Osteoblast (primary cell): ENCODE measurements at regions not wholly inside any gene's neighbourhood (a gene's known extent, or its start where the extent isn't known, plus 50 kb on each side); places are given as distances from the start of the nearest gene placed in this dataset.
A peak's percentile ranks its signal among the peaks of the same experiment; 100 is the strongest.

Experiments
- DNase-seq: peaks from one replicate; pipeline ENCODE4 v3.0.0; 2011; ENCODE audit warnings: low spot score, mixed read lengths; ENCODE audit not compliant: insufficient read length; ENCODE audit errors: missing footprints
- H2AFZ ChIP-seq: 2 replicates; pipeline ENCODE4 v1.6.0; 2011; ENCODE audit warnings: mild to moderate bottlenecking, low read length
- H3K27ac ChIP-seq: 2 replicates; pipeline ENCODE4 v1.5.1; 2011; ENCODE audit warnings: mild to moderate bottlenecking, low read depth, low read length, moderate library complexity
- H3K27me3 ChIP-seq: 2 replicates; pipeline ENCODE4 v1.6.0; 2012; ENCODE audit warnings: mild to moderate bottlenecking, control low read depth, inconsistent platforms, low read length, moderate library complexity; ENCODE audit not compliant: insufficient read depth
- H3K36me3 ChIP-seq: 2 replicates; pipeline ENCODE4 v1.5.1; 2011; ENCODE audit warnings: mild to moderate bottlenecking, low read length, control low read depth, moderate library complexity; ENCODE audit not compliant: insufficient read depth
- H3K4me1 ChIP-seq: 2 replicates; pipeline ENCODE4 v1.5.1; 2011; ENCODE audit warnings: mild to moderate bottlenecking, low read length, control low read depth, moderate library complexity; ENCODE audit not compliant: insufficient read depth
- H3K4me2 ChIP-seq: 2 replicates; pipeline ENCODE4 v1.6.0; 2011; ENCODE audit warnings: mild to moderate bottlenecking, low read length; ENCODE audit not compliant: insufficient read depth
- H3K4me3 ChIP-seq: fragments of 200-600 bp; sonication (generic); 3 replicates; pipeline ENCODE4 v1.5.1; 2012; ENCODE audit warnings: mild to moderate bottlenecking, low read length, inconsistent platforms; ENCODE audit not compliant: insufficient read depth
- H3K79me2 ChIP-seq: 2 replicates; pipeline ENCODE4 v1.6.0; 2012; ENCODE audit warnings: mild to moderate bottlenecking, low read length, control low read depth, inconsistent platforms; ENCODE audit not compliant: insufficient read depth
- H3K9me3 ChIP-seq: 2 replicates; pipeline ENCODE4 v1.5.1; 2011; ENCODE audit warnings: low read depth, low read length, control low read depth
- H4K20me1 ChIP-seq: 2 replicates; pipeline ENCODE4 v1.6.0; 2012; ENCODE audit warnings: mild to moderate bottlenecking, low read length, control low read depth; ENCODE audit not compliant: insufficient read depth
- TF ChIP-seq, protein P1 (sequence below): IDR thresholded peaks from 2 replicates; pipeline ENCODE4 v1.5.1; 2011; ENCODE audit warnings: mild to moderate bottlenecking, low read depth, low read length, moderate library complexity; ENCODE audit errors: extremely low read depth

DNA sequence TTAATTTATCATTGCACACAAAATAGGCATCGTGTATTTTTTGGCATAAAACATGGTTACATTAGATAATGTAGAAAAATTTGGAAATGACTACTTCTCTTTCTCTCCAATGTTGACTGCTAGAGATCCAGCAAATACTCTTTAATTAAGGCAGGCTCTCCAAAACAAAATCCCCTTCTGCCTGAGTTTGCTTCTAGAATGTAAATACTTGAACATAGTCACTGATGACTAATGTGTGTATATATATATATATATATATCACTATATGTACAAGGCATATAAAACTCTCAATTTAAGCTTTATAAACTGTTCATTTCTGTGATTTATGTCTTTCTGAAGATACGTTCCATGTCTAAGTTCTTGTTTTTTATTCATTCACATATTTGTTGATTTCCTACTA lies 67.2 kb upstream of the CAMK2D start:
- no peak overlapping the region for H3K27ac ChIP-seq

DNA sequence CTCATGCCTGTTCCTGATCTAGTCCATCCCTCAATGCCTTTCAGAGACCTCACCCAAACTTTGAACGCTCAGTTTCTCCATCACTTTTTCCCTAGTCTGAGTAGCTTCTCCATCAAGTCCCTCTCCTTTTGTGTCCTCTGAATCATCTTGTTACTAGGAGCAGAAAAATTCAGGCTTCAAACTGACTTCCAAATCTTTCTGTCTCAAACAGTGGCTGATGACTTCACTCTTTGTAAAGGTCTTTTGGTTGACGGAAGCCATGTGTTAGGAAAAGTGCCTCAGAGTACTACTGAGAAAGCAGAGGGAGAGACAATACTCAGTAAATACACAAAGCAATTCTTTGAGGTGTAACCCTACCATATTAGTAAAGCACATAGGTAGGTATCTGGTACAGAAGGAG lies 65.7 kb upstream of the CAMK2D start:
- H3K79me2 ChIP-seq: no peaks in the 10 kb centered on the region
- no peaks in the 10 kb centered on the region for H3K27me3 ChIP-seq
- TF ChIP-seq, protein P1, sequence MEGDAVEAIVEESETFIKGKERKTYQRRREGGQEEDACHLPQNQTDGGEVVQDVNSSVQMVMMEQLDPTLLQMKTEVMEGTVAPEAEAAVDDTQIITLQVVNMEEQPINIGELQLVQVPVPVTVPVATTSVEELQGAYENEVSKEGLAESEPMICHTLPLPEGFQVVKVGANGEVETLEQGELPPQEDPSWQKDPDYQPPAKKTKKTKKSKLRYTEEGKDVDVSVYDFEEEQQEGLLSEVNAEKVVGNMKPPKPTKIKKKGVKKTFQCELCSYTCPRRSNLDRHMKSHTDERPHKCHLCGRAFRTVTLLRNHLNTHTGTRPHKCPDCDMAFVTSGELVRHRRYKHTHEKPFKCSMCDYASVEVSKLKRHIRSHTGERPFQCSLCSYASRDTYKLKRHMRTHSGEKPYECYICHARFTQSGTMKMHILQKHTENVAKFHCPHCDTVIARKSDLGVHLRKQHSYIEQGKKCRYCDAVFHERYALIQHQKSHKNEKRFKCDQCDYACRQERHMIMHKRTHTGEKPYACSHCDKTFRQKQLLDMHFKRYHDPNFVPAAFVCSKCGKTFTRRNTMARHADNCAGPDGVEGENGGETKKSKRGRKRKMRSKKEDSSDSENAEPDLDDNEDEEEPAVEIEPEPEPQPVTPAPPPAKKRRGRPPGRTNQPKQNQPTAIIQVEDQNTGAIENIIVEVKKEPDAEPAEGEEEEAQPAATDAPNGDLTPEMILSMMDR: no peak
- no peaks in the 10 kb centered on the region for H4K20me1 ChIP-seq
- H3K9me3 ChIP-seq: no peaks in the 10 kb centered on the region
- no peak overlapping the region for H3K4me2 ChIP-seq
- H3K4me1 ChIP-seq: peaks cover 13% of the 10 kb centered on the region
- no peak overlapping the region for H2AFZ ChIP-seq
- no peak for DNase-seq
- no peaks in the 10 kb centered on the region for H3K36me3 ChIP-seq
- H3K27ac ChIP-seq: peak overlapping the region; percentile 41
- no peak overlapping the region for H3K4me3 ChIP-seq

More for the DNA sequence above, 67.2 kb upstream of the CAMK2D start:
- no peak overlapping the region for H3K4me3 ChIP-seq
- H3K36me3 ChIP-seq: no peaks in the 10 kb centered on the region
- TF ChIP-seq, protein P1: no peak
- no peaks in the 10 kb centered on the region for H3K79me2 ChIP-seq
- H4K20me1 ChIP-seq: no peaks in the 10 kb centered on the region
- H3K4me2 ChIP-seq: no peak overlapping the region
- H3K9me3 ChIP-seq: no peaks in the 10 kb centered on the region
- H2AFZ ChIP-seq: no peak overlapping the region
- peaks cover 13% of the 10 kb centered on the region for H3K4me1 ChIP-seq
- DNase-seq: no peak
- no peaks in the 10 kb centered on the region for H3K27me3 ChIP-seq

DNA sequence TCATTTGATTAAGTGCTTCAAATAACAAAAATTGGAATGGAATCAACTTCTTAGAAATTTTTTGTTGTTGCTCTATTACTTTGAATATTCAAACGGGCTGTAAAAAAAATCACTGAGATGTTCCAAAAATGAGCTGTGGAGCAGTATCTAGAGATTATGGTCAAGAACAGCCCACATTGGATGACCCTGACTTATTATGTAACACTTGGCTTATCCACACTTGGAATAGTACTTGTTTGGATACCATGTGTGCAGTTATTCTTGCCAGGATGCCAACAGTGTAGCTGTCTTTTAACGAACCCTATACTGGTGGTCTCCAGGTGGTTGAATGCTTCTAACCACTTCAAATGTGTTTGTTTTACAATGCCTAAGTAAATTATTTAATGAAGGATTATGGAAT lies 64.9 kb upstream of the CAMK2D start:
- H2AFZ ChIP-seq: no peak overlapping the region
- no peaks in the 10 kb centered on the region for H3K36me3 ChIP-seq
- no peak overlapping the region for H3K4me2 ChIP-seq
- H3K9me3 ChIP-seq: no peaks in the 10 kb centered on the region
- H3K4me3 ChIP-seq: no peak overlapping the region
- H3K4me1 ChIP-seq: peaks cover 13% of the 10 kb centered on the region
- no peaks in the 10 kb centered on the region for H3K27me3 ChIP-seq
- H4K20me1 ChIP-seq: no peaks in the 10 kb centered on the region
- TF ChIP-seq, protein P1: no peak
- H3K79me2 ChIP-seq: no peaks in the 10 kb centered on the region
- DNase-seq: no peak
- H3K27ac ChIP-seq: no peak overlapping the region

DNA sequence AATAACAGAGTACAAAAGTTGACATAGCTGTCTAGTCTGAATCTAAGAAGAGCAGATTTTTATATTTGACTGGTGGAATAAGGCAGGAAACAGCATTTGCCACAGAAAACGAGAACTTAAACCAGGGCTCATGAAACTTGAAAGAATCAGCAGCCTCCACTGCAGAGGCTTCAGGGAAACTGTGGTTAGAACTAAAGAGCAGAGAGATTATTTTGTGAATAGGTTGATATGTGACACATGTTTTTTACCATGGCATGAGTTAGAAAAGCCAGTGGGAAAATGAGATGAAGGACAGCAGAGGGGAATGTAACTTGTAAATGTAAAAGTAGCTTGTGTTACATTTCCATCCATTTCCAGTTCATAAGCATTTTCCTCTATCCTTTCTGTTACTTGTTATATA lies 63.7 kb upstream of the CAMK2D start:
- TF ChIP-seq, protein P1: no peak
- no peak for DNase-seq
- peaks cover 13% of the 10 kb centered on the region for H3K4me1 ChIP-seq
- H3K4me3 ChIP-seq: no peak overlapping the region
- no peaks in the 10 kb centered on the region for H3K9me3 ChIP-seq
- no peak overlapping the region for H3K4me2 ChIP-seq
- H3K27ac ChIP-seq: no peak overlapping the region
- H3K36me3 ChIP-seq: no peaks in the 10 kb centered on the region
- H4K20me1 ChIP-seq: no peaks in the 10 kb centered on the region
- H3K27me3 ChIP-seq: no peaks in the 10 kb centered on the region
- H3K79me2 ChIP-seq: no peaks in the 10 kb centered on the region
- H2AFZ ChIP-seq: no peak overlapping the region
